ENCODE measurements at regions not wholly inside any gene's neighbourhood (a gene's known extent, or its start where the extent isn't known, plus 50 kb on each side); places are given as distances from the start of the nearest gene placed in this dataset.

DNA sequence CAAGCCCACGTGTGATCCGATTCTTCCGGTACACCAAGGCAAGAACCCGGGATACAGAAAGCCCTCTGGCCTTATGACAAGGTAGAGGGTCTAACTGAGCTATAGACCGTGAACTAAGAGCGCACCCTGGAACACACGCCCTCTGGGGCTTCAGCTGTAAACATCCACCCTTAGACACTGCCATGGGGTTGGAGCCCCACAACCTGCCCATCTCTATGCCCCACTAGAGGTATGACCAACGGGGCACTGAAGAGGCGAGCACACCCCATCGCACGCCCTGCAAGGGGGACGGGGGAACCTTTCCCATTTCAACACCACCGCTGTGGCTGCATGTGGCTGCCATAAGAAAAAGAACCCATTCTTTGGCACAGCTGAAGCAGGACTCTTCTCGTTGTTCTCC is 1206.0 kb upstream of the TMEM132C start:
- Histone ChIP-seq H3K9me3 (ENCODE audit: control extremely low read depth in 1 of 3, control insufficient read depth in 2 of 3, insufficient read depth in 1 of 3, low read length in 2 of 3) (peaks cover 0 to 12% (median 0%) of the 10 kb centered on the region in 3 donors), H3K4me1 (ENCODE audit: control insufficient read depth in 2 of 2, insufficient read depth in 2 of 2, low read length in 2 of 2) (no peaks in the 10 kb centered on the region), H3K4me2 (replicated peaks; ENCODE audit: low read depth, low read length, poor library complexity, severe bottlenecking) (no peak overlapping the region), H3K9ac (ENCODE audit: low read length) (no peak overlapping the region), H4K20me1 (ENCODE audit: control insufficient read depth, insufficient read depth, low read length, poor library complexity, severe bottlenecking) (no peaks in the 10 kb centered on the region), H3K79me2 (ENCODE audit: control insufficient read depth, insufficient read depth, low read length) (no peaks in the 10 kb centered on the region), H3K27me3 (replicated peaks in 1 of 4; ENCODE audit: control extremely low read depth in 1 of 4, control insufficient read depth in 3 of 4, insufficient read depth in 4 of 4, low read length in 3 of 4) (no peaks in the 10 kb centered on the region), H3K4me3 (ENCODE audit: control extremely low read depth in 1 of 5, extremely low read depth in 1 of 5, insufficient read depth in 1 of 5, low read depth in 2 of 5, low read length in 4 of 5) (no peak overlapping the region), H2AFZ (ENCODE audit: insufficient read depth, low read depth, low read length, poor library complexity, severe bottlenecking) (no peak overlapping the region), H3K27ac (ENCODE audit: low read length in 2 of 2) (no peak overlapping the region), H3K36me3 (replicated peaks in 1 of 2; ENCODE audit: control extremely low read depth in 1 of 2, control insufficient read depth in 1 of 2, extremely low read depth in 1 of 2, insufficient read depth in 2 of 2, low read length in 1 of 2) (no peaks in the 10 kb centered on the region)
- WGBS (ENCODE audit: insufficient coverage) = 94% methylated on average over 14 of the region's 14 CpGs
- TF ChIP-seq, protein P1, sequence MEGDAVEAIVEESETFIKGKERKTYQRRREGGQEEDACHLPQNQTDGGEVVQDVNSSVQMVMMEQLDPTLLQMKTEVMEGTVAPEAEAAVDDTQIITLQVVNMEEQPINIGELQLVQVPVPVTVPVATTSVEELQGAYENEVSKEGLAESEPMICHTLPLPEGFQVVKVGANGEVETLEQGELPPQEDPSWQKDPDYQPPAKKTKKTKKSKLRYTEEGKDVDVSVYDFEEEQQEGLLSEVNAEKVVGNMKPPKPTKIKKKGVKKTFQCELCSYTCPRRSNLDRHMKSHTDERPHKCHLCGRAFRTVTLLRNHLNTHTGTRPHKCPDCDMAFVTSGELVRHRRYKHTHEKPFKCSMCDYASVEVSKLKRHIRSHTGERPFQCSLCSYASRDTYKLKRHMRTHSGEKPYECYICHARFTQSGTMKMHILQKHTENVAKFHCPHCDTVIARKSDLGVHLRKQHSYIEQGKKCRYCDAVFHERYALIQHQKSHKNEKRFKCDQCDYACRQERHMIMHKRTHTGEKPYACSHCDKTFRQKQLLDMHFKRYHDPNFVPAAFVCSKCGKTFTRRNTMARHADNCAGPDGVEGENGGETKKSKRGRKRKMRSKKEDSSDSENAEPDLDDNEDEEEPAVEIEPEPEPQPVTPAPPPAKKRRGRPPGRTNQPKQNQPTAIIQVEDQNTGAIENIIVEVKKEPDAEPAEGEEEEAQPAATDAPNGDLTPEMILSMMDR (IDR thresholded peaks at IDR 0.05) = no peak
- TF ChIP-seq EZH2 (IDR thresholded peaks at IDR 0.05; ENCODE audit: borderline replicate concordance, insufficient read depth, low read depth, low read length, poor library complexity, severe bottlenecking) = no peak
- H3K27me3 Mint-ChIP-seq = no peaks in the 10 kb centered on the region
- H3K4me3 Mint-ChIP-seq = no peak overlapping the region
- intact Hi-C loops (cut with micrococcal nuclease) = no loop called here
- ATAC-seq (ENCODE audit: low read depth) = no peak
- ChIA-PET POLR2A (no interaction called here), CTCF (no interaction called here)
- no peak overlapping the region for H3K27ac Mint-ChIP-seq
- no peak for DNase-seq
- H3K4me1 Mint-ChIP-seq = no peaks in the 10 kb centered on the region
- H3K9me3 Mint-ChIP-seq (ENCODE audit: insufficient read depth) = peaks cover 3% of the 10 kb centered on the region

DNA sequence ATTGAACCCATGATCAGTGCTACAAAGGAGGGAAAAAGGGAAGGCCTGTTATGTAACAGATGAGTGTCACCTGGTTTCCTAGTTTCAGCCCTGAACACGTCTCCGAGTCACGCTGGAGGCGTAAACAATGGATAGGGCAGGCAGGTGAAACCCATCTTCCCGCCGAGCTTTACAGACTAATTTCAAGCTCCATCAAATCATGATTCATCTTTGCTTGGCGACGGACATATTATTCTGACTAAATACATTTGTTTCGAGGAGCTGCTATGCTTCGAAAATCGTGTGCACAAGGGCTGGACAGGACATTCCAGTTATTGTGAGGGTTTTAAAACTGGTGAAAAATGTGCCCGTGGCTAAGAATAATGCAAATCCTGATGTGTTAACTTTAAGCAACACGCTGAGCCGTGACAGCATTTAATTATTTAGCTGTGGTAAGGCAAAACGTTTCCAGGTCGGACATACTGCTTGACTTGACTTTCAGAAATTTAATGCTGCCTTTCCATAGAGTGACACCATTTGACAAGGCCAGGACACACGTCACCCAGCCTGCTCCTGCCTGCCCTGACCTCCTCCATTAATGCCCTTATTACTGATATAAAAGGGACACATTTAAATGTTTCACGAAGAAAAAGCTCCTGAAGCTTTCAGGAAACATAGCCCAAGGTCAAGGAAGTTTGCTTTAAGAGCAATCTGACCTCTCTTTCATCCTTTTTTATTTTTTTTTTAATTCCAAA is 1203.5 kb upstream of the TMEM132C start:
- Histone ChIP-seq H3K9ac (ENCODE audit: low read length) (no peak overlapping the region), H4K20me1 (ENCODE audit: control insufficient read depth, insufficient read depth, low read length, poor library complexity, severe bottlenecking) (no peaks in the 10 kb centered on the region), H3K27me3 (replicated peaks in 1 of 4; ENCODE audit: control extremely low read depth in 1 of 4, control insufficient read depth in 3 of 4, insufficient read depth in 4 of 4, low read length in 3 of 4) (no peaks in the 10 kb centered on the region), H3K9me3 (ENCODE audit: control extremely low read depth in 1 of 3, control insufficient read depth in 2 of 3, insufficient read depth in 1 of 3, low read length in 2 of 3) (peaks cover 0 to 12% (median 2%) of the 10 kb centered on the region in 3 donors), H3K79me2 (ENCODE audit: control insufficient read depth, insufficient read depth, low read length) (no peaks in the 10 kb centered on the region), H3K4me1 (ENCODE audit: control insufficient read depth in 2 of 2, insufficient read depth in 2 of 2, low read length in 2 of 2) (no peaks in the 10 kb centered on the region), H3K36me3 (replicated peaks in 1 of 2; ENCODE audit: control extremely low read depth in 1 of 2, control insufficient read depth in 1 of 2, extremely low read depth in 1 of 2, insufficient read depth in 2 of 2, low read length in 1 of 2) (no peaks in the 10 kb centered on the region), H2AFZ (ENCODE audit: insufficient read depth, low read depth, low read length, poor library complexity, severe bottlenecking) (no peak overlapping the region), H3K4me3 (ENCODE audit: control extremely low read depth in 1 of 5, extremely low read depth in 1 of 5, insufficient read depth in 1 of 5, low read depth in 2 of 5, low read length in 4 of 5) (no peak overlapping the region), H3K27ac (ENCODE audit: low read length in 2 of 2) (no peak overlapping the region), H3K4me2 (replicated peaks; ENCODE audit: low read depth, low read length, poor library complexity, severe bottlenecking) (no peak overlapping the region)
- Mint-ChIP-seq H3K9me3 (ENCODE audit: insufficient read depth) (peaks cover 3% of the 10 kb centered on the region), H3K27me3 (no peaks in the 10 kb centered on the region), H3K4me3 (no peak overlapping the region), H3K27ac (no peak overlapping the region), H3K4me1 (no peaks in the 10 kb centered on the region)
- intact Hi-C loops (cut with micrococcal nuclease) = no loop called here
- 84% methylated on average over 13 of the region's 18 CpGs for WGBS (ENCODE audit: insufficient coverage)
- ATAC-seq (ENCODE audit: low read depth) = no peak
- no peak for DNase-seq
- POLR2A ChIA-PET = no interaction called here
- CTCF ChIA-PET = no interaction called here
- no peak for TF ChIP-seq EZH2 (IDR thresholded peaks at IDR 0.05; ENCODE audit: borderline replicate concordance, insufficient read depth, low read depth, low read length, poor library complexity, severe bottlenecking)
- TF ChIP-seq, protein P1 (IDR thresholded peaks at IDR 0.05) = no peak

Measured in B cell (primary cell).